ENCODE measurements at regions not wholly inside any gene's neighbourhood (a gene's known extent, or its start where the extent isn't known, plus 50 kb on each side); places are given as distances from the start of the nearest gene placed in this dataset.

DNA sequence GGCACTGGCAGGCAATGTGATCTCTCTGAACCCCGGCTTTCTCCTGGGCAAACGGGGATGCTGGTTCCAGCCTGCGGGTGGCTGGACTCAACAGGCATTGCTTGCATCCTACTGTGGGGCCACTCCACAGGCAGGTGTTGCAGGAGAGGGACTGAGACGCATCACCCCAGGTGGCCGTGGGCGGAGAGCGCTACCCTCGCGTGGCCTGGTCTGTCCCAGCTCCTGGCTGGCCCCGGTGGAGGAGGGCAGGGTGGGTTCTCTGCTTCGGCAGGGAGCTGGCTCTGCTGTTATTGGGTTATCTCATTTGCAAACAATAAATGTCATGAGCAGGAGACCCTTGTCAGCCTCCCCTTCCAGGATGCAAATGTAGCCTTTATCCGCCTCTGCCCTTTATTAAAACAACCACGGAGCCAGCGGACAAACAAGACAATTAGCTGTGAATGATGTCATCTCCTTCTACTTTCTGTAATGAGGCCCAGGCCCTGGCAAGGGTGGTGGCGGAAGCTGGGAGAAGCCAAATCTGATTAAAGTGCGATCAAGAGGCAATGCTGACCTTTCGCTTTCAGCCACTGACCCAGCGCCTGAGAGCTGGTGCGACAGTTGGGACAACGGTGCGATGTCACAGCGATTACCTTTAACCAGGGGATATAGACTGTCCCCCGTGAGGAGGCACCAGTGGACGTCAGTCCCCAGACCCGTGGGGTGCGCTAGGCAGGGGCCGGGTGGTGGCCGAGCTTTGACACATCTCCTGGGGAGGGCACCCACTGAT lies 161.8 kb downstream of the KIF26A start:
- DNase-seq (ENCODE audit: low spot score), result no peak

DNA sequence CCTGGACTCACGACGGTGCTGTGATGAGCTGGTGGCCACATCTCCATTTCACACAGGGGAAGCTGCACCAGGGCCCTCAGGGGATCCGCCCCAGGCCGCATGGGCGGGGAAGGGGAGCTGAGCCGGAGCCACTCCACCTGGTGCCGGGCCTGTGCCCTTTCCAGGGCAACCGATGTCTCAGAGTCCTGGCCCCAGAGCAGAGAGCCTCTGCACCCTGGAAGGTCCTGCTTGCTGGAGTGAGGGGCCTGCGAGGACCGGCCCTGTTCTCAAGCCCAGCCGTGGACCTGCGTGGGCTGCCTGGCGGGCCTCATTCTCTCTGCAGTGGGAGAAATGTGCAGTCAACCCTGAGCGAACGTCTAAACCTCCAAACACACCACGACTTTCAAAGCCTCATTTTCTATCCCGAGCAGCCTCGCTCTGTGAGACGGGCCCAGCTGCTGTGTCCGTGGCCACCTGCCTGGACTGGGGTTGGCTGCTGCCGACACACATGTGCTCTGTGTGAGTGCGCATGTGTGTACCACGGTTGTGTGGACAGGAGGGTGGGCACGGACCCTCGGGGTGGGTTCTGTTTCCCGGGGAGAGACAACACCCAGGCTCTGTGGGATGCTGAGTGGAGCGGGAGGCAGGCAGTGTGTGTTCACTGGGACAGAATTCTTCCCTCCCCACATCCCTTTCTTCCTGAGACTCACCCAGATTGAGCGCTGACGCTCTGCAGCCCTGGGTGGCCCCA lies 163.5 kb downstream of the KIF26A start:
- TF ChIP-seq, protein P1, sequence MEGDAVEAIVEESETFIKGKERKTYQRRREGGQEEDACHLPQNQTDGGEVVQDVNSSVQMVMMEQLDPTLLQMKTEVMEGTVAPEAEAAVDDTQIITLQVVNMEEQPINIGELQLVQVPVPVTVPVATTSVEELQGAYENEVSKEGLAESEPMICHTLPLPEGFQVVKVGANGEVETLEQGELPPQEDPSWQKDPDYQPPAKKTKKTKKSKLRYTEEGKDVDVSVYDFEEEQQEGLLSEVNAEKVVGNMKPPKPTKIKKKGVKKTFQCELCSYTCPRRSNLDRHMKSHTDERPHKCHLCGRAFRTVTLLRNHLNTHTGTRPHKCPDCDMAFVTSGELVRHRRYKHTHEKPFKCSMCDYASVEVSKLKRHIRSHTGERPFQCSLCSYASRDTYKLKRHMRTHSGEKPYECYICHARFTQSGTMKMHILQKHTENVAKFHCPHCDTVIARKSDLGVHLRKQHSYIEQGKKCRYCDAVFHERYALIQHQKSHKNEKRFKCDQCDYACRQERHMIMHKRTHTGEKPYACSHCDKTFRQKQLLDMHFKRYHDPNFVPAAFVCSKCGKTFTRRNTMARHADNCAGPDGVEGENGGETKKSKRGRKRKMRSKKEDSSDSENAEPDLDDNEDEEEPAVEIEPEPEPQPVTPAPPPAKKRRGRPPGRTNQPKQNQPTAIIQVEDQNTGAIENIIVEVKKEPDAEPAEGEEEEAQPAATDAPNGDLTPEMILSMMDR (IDR thresholded peaks at IDR 0.05; ENCODE audit: extremely low read depth, missing control alignments), result no peak
- no peak for DNase-seq (ENCODE audit: low spot score)

More for the DNA sequence above, 161.8 kb downstream of the KIF26A start:
- TF ChIP-seq, protein P1 (IDR thresholded peaks at IDR 0.05; ENCODE audit: extremely low read depth, missing control alignments), result no peak

DNA sequence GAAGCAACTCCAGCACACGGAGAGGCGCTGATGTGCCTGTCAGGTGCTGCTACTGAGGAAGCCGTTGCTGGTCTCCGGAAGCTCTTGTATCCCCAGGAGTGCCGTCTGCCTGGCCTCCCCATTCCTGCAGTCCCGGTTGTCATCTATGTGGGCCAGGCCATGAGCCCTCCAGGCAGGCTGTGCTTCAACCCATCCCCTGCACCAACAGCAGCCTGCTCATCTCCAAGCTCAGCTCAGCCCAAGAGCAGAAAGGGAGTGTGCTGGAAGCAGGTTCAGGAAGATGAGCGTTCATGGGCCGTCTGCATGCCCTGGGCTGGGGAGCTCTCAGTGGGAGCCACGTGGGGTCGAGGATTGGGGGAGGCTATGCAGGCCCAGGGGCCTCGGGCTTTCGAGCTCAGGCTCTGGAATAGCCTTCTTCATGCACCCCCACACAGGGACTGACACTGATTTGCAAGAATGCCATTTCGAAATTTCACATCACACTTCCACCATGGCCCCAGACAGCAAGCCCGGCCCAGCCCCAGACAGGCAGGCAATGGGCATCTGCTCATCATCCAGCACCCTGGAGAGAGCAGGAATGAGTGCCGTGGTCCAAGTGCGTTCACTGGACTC lies 164.5 kb downstream of the KIF26A start:
- no peak for DNase-seq (ENCODE audit: low spot score)
- TF ChIP-seq, protein P1 (IDR thresholded peaks at IDR 0.05; ENCODE audit: extremely low read depth, missing control alignments), result no peak

DNA sequence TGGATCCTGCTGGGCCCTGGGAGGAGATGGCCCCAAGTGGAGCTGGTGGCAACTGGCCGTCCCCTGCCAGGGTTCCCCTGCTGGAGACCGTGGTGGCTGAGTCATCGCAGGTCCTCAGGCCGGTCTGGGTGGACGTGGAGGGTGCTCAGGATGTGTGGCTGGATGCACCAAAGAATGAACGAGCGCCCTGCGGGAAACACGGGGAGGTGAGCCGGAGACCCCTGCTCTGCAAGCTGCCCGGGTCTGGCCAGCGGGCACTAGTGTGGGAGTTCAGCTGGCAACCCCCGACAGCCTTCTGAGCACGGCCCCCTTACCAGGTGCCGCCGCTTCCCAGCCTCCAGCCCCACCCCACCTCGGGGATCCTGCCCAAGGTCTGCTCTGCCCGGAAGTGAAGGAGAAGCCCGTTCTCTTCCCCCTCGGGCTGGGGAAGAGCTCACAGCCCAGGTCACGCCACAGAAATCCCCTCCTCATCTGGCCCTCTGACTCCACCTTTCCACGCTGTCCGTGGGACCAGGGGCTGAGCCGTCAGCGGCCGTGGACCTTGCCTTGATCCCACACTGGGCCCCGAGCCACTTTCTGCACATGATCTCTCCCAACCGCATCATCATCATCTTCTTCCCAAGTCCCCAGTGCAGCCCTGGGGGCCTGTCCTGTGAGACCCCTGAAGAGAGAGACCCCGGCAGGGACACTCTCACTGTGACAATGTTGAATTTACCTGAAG lies 165.5 kb downstream of the KIF26A start:
- no peak for DNase-seq (ENCODE audit: low spot score)
- TF ChIP-seq, protein P1 (IDR thresholded peaks at IDR 0.05; ENCODE audit: extremely low read depth, missing control alignments), result no peak

DNA sequence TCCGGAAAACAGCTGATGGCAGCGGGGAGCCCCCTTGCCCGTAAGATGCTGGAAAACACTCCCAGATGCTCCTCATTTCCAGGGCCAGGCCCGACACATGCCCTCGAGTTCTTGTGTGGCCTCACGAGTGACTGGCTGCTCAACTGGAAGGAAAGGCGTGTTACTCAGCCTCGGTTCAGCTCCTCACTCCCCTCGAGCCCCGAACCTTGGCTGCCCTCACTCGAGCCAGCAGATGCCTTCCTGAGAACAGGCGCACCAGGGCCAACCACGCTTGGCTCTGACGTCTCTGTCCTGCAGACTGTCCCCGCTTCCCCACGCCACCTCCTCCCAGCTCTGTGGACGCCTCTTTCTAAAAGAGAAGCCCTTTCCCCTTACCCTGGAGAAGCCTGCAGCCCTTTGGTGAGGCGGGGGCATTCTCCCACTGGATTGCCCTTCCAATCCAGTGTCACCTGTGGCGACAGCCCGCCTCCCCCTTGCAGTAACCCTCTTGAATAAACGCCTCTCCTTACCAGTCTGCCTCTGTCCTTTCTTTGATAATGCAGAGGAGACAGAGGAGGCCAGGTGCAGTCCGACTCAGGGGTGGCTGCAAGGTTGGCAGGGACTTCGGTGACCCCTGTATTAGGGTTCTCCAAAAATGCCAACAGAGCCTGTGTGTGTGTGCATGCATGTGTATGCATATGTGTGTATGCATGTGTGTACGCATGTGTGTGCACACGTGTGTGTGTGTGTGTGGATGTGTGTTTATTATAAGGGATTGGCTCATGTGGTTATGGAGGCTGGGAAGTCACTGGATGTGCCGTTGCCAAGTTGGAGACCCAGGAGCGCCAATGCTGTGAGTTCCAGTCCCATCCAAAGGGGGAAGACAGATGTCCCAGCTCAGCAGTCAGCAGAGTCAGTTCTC lies 166.3 kb downstream of the KIF26A start:
- no peak for DNase-seq (ENCODE audit: low spot score)
- TF ChIP-seq, protein P1 (IDR thresholded peaks at IDR 0.05; ENCODE audit: extremely low read depth, missing control alignments), result no peak

DNA sequence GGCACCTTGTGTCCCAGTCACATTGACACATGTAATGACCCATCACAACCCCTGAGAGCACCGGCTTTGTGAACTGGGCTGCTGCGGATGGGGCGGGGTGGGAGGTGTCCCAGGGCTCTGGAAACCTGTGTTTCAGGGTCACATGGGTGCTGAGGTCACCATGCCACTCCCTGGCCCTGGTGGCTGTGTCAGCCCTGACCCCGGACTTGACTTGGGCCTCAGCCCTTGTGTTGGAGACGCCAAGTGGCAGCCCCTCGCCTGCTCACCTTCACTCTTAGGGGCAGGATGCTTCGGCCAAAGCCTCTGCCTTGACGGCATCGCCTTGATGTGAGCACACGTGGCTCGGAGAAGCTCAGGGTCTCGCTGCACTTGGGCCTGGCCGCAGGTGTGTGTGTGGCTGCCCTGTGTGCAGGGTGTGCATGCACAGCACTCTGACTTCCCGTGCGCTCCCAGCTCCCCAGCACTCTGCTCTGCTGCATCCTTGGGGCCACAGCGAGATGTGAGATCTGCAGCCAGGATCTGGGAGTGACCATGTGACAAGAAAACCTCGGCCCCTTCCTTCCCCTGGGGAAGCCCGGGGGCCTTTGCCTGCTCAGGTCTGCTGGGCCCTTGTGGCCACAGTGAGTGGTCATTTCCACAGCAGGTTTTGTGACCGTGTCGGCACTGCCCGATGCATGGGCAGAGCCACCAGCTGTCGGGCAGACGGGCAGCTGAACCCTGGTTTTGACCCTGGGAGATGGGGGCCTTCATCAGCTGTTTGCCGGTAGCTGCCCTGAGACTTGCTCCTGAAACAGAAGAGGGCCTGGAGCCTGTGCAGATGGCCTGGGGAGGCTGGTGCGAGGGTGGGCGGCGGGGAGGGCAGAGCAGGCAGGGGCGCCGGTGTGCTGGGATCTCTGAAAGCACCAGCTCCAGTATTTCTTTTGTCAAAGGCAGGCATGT lies 167.4 kb downstream of the KIF26A start:
- DNase-seq (ENCODE audit: low spot score), result no peak
- TF ChIP-seq, protein P1 (IDR thresholded peaks at IDR 0.05; ENCODE audit: extremely low read depth, missing control alignments), result no peak

All from GM20000 (cell line).